8988T (cell line): ENCODE measurements at regions not wholly inside any gene's neighbourhood (a gene's known extent, or its start where the extent isn't known, plus 50 kb on each side); places are given as distances from the start of the nearest gene placed in this dataset.

ENCODE experiments used
- DNase-seq: peaks from one replicate; pipeline ENCODE4 v3.0.0; 2011

GRCh38 chr1:226816576-226816975, 53.8 kb upstream of the PSEN2 start:
- no peak for DNase-seq

DNA sequence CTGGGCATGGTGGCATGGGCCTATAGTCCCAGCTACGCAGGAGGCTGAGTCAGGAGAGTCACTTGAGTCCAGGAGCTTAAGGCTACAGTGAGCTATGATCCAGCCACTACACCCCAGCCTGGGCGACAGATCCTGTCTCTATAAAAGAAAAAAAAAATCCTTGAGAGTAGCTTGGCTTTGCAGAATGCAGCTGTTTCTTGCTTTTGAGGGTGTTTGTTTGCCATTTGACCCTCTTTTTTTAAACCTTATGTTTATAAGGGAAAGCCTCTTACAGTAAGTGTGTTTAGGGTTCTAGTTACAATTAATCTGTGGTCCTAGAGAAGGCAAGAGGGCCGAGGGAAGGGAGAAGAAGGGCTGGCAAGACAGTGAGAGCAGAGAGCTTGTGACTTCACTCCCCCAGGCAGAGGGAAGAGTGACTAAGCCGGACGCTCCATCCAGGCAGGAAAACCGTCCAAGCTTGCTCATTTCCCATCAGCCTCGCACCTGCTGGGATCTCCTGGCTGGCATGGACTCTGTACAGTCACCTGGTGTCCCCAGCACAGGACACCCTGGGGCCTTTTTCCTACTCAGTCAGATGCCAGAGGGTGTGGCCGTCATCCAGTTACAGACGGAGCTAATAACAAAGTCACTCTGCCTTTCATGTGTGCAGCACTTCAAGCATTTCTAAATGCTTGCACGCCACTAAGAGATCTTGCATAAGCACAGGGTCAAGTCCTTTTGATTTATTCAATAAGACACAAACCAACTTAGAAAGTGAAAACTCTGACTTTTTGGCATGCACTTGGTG, 55.5 kb upstream of the PSEN2 start:
- DNase-seq = peak; percentile 65

DNA sequence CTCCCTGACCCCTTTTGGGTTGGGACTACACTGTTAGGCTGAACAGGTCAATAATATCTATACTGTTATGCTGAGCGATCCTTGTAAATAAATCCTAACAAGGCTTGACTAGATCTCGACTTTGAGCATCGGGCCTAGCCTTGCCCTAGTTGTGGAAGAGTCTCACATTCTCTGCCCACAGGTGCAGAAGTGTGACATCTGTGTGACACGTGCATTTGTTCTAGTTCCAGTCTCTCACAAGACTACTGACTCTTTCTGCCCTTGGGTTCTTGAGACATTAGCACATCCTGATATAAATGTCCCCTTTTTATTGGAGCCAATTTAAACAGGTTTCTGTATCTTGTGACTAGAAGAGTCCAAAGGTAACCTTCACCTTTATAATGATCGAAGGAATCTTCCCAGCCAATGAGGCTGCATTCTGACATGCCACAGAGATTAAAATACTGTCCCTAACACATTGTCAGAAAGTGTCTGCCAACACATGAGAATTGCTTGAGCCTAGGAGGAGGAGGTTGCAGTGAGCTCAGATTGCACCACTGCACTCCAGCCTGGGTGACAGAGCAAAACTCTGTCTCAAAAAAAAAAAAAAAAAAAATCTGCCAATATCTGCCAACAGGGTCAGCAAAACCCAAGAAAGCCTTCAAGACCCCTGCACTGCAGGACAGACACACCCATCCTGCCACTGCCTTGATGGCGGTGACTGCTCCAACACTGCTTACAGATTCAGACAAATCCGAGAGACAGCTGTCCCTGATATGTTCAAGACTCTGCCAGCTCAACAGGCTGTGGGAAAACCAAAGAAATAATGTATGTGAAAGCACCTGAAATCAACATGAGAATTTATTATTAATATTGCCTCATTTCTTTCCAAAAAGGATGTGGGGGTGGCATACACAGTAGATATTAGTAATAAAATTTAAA, 56.5 kb upstream of the PSEN2 start:
- DNase-seq = no peak

GRCh38 chr1:226810681-226811080, 59.7 kb upstream of the PSEN2 start:
- no peak for DNase-seq

GRCh38 chr1:226809785-226810571, 60.4 kb upstream of the PSEN2 start:
- no peak for DNase-seq

- no peak for DNase-seq
Measured at GRCh38 chr1:226808501-226808900, 61.9 kb upstream of the PSEN2 start.

DNA sequence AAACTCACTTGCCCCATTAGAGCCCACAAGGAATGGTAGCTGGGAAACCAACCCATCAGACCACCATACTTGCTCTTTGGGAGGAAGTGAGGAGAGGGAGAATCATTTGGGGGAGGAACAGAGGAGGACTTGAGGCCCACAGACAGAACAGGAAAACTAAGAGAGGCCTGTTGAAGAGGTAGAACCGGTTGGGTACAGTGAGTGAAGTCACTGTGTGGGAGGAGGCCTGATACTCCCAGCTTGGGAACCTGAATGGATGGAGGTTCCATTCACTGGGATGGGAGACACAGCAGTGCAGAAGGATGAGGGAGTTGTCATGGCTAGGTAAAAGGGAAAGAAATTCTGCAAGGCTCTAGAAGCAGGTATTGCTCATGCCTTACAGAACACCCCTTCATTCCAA, 63.4 kb upstream of the PSEN2 start:
- DNase-seq = no peak

GRCh38 chr1:226804907-226805759, 65.3 kb upstream of the PSEN2 start:
- no peak for DNase-seq

DNA sequence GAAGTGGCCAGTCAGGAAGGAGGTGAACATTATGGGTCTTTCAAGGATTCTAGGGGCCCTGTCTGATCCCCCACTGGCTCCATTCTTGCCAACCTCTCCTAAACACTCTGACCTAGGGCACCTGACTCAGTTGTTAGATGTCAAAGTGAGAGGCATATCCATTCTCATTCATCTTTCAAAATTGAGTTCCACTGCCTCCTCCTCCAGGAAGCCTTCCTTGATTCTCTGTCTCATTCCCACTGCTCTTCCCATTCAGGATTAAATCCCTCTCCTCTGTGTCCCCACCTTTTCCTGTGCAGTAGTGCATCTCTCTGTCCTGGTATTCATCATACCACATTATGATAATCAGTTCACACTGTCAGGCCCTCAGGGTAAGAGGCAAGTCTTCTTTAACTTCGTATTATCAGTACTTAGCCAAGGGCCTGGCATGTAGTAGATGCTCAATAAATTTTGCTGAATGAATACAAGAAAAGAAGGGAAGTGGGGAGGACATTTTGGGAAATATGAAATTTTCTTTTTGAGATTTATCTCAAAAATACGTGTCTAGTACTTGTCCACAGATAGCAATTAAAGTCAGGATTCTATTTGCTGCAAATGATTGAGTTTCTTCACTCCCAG, 61.8 kb upstream of the ITPKB start:
- DNase-seq = no peak

DNA sequence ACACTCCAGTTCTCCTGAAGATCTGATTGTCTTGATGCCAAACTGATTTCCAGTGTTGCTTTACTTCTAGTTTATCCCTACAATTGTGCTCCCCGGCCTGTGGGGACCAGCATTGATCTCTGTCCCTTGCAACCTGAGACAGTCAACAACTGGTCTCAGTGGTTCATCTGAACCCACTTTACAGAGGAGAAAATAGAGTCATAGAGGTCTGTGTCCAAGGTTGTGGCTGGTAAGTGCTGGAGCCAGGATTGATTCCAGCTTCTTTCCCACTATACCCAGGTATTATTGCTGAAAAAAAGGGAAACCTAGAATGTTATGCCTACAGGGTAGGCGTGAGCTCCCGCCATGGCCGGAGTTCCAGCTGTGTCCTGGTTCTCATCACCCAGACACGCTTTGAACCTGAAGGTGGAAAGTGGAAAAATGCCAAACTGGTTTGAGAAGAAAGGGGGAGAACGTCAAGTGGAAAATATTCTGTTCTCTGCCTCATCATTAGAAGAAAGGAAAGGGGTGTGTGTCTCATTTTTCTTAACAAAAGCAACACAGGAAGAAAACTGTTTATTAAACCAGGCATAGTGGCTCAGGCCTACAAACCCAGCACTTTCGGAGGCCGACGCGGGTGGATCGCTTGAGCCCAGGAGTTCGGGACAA, 60.7 kb upstream of the ITPKB start:
- no peak for DNase-seq

DNA sequence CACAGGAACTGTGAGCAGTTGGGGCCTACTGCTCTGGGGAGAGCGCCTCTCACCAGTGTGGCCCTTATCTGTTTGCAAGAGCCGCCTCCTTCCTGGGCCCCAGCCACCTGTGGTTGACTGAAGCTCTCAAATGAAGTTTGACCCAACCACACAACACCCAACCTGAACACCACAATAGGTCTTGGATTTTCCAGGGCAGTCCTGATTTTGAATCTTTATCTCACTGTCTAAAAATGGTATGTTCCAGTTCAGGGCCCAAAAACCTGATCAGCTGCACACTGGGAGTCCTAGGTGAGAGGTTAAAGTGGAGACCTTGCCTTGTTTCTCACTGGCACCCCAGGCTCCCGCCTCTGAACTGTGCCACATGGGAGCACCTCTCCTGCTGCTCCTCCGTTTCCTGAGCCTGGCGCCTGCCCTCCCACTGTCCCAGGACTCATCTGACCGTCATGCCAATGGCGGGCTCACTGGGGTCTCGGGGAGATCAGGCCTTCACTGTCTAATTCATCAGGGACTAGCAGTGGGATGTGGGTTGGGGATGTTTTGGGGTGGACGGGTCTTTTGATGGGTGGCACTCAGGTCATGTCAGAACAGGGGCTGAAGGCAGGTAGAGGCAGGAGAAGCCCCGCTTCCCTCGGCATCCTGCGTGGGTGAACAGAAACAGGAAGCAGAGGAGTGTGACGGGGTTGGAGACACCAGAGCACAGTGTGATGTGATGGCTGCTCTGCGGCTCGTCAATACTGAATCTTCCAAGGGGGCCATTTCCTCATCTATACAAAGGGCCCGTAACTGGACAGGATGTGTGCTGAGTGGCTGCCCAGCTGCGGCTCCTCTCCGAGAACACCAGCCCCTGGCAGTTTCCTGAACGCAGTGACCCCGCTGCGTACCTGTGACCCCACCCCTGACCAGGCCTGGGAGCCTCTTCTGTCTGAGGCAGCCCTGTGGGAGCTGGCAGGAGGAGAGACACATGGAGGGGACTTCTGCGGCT, 59.6 kb upstream of the ITPKB start:
- DNase-seq = no peak

DNA sequence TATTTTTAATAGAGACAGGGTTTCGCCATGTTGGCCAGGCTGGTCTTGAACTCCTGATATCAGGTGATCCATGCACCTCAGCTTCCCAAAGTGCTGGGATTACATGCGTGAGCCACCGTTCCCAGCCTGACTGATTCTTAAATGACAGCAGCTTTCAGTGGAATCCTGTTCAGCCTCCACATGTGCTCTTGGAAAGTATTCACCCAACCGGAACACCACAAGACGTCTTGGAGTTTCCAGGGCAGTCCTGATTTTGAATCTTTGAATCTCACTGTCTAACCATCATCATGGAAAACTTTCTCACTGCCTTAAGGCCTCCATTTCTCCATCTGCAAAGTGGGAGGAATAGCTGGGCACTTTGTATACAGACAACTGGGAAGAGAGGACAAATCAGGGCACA, 58.1 kb upstream of the ITPKB start:
- DNase-seq = no peak

DNA sequence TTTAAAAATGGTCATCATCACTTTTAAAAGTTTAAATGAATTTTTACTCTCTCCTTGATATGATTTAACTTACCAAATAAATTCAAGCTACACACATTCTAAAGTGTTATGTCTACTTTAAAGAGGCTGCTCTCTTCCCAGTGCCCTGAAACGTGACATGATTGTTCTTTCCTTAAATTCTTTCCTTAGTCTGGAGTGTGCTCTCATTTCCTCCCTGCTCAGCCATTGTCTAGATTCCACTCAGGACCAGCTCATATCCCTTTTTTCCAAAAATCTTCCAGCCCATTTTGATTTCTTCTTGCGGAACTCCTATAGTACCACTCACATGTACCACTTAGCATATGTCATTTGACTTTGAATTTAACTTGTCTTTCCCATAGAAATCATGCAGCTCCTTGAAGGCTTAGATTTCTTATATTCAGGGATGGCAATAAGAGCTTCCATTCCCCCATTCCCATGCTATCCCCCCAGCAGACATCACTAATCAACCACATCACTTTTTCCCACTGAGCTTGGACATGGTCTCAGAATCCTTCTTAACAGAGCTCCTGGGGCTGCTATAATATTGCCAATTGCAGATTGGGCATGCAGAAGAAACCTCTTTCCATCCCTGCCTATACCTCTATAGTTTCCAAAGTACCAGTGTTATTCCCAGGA, 54.7 kb upstream of the ITPKB start:
- DNase-seq = no peak

DNA sequence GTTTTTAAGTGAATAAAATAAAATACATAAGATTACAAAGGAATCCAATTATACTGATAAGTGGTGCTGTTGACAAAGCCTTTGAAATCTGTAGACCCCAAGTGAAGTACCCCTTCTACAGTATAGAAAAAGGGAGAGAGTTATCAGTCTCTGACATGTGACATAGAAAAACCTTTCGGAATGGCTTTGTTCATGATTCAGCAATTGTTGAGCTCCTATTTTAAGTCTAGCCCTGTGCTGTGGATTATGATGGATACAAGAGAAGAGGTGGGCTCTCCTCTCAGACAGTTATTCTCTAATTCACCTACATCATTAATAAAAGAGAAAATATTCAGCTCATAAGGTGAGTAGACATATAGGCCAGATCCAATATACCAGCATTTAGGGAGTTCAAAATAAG, 53.3 kb upstream of the ITPKB start:
- no peak for DNase-seq

DNA sequence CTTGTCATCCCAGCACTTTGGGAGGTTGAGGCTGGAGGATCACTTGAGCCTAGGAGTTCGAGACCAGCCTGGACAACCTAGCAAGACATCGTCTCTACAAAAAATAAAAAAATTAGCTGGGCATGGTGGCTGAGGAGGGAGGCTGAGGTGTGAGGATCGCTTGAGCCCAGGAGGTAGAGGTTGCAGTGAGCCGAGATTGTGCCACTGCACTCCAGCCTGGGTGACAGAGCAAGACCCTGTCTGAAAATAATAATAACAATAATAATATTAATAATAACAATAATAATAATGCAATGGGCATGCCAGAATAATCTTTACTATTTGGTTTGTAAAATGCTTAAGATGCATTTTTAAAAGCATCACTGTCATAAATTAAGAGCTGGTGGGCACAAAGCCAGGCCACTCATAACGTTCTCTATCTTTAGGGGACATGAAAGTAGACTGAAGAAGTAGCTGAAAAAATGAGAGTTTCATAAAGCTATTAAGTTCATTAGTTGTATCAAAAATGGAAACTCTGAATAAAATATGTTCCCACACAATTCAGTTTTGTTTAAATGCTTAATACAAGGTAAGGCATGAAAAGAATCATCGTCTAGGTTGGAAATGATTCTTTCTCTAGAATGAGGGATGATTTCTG, 51.6 kb upstream of the ITPKB start:
- DNase-seq = no peak

DNA sequence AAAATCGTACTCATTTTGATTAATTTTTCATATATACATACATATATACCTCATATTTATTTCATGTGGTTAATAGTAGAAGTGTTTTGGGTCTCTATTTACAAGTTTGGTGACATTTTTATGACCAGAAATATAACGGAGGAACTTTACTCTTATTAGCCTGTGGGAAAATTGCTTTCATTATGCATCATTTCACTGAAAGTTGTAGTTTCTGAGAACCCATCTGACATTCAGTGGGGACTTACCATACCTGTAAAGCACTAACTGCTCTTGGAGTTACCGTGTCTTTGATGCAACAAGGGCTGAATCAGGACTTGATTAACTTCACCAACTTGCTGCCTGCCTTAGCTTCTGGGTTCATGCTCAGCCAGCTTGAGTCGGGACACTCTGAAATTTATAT, 49.9 kb upstream of the ITPKB start:
- no peak for DNase-seq
